Nephron (organoid): ENCODE measurements at regions not wholly inside any gene's neighbourhood (a gene's known extent, or its start where the extent isn't known, plus 50 kb on each side); places are given as distances from the start of the nearest gene placed in this dataset.

Source experiments
- H3K27ac Mint-ChIP-seq, 3 experiments: 2 replicates each; pipeline ENCODE4 v1.8.0; 2020; ENCODE audit warnings: mixed read lengths in 3 of 3, mild to moderate bottlenecking in 2 of 3, moderate library complexity in 1 of 3
- H3K27me3 Mint-ChIP-seq: 2 replicates; pipeline ENCODE4 v1.8.0; 2021; ENCODE audit warnings: low read depth, mild to moderate bottlenecking, moderate library complexity, mixed read lengths
- H3K36me3 Mint-ChIP-seq: 2 replicates; pipeline ENCODE4 v1.8.0; 2020; ENCODE audit warnings: low read depth, mixed read lengths
- H3K4me1 Mint-ChIP-seq: 2 replicates; pipeline ENCODE4 v1.8.0; 2020; ENCODE audit warnings: mixed read lengths
- H3K4me3 Mint-ChIP-seq, 3 experiments: 2 replicates each; pipeline ENCODE4 v1.8.0; 2020; ENCODE audit warnings: mild to moderate bottlenecking in 3 of 3, mixed read lengths in 3 of 3, moderate library complexity in 2 of 3
- H3K9me3 Mint-ChIP-seq: 2 replicates; pipeline ENCODE4 v1.8.0; 2020; ENCODE audit warnings: mixed read lengths
- TF ChIP-seq, protein P1 (sequence below), 3 experiments: fragments of 200-600 bp; sonication (generic); IDR thresholded peaks; one replicate each; pipeline ENCODE4 v1.5.0; 2021; ENCODE audit warnings: antibody characterized with exemption in 3 of 3; ENCODE audit not compliant: unreplicated experiment in 3 of 3

DNA sequence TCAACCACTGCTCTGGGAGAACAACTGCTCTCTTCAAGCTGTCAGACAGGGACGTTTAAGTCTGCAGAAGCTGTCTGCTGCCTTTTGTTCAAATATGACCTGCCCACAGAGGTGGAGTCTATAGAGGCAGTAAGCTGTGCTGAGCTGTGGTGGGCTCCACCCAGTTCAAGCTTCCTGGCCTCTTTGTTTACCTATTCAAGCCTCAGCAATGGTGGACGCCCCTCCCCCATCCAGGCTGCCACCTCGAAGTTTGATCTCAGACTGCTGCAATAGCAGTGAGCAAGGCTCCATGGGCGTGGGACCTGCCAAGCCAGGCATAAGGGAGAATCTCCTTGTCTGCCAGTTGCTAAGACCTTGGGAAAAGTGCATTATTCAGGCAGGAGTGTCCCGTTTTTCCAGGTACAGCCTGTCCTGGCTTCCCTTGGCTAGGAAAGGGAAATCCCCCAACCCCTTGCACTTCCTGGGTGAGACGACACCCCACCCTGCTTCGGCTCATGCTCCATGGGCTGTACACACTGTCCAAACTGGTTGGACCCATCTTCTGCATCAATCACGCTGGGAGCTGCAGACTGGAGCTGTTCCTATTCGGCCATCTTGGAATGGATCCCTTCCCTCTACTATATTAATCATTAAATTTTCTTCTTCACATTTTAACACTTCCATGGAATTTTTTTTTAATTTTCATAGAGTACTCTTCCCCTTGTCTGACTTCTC lies 167.0 kb upstream of the UBE2E2 start:
- Mint-ChIP-seq H3K27ac (no peak overlapping the region), H3K9me3 (peaks cover 27% of the 10 kb centered on the region), H3K4me1 (peaks cover 13% of the 10 kb centered on the region), H3K27me3 (peaks cover 7% of the 10 kb centered on the region), H3K36me3 (no peaks in the 10 kb centered on the region), H3K4me3 (no peak overlapping the region)
- TF ChIP-seq, protein P1, sequence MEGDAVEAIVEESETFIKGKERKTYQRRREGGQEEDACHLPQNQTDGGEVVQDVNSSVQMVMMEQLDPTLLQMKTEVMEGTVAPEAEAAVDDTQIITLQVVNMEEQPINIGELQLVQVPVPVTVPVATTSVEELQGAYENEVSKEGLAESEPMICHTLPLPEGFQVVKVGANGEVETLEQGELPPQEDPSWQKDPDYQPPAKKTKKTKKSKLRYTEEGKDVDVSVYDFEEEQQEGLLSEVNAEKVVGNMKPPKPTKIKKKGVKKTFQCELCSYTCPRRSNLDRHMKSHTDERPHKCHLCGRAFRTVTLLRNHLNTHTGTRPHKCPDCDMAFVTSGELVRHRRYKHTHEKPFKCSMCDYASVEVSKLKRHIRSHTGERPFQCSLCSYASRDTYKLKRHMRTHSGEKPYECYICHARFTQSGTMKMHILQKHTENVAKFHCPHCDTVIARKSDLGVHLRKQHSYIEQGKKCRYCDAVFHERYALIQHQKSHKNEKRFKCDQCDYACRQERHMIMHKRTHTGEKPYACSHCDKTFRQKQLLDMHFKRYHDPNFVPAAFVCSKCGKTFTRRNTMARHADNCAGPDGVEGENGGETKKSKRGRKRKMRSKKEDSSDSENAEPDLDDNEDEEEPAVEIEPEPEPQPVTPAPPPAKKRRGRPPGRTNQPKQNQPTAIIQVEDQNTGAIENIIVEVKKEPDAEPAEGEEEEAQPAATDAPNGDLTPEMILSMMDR (IDR thresholded peaks at IDR 0.05; ENCODE audit: unreplicated experiment in 3 of 3): no peak

DNA sequence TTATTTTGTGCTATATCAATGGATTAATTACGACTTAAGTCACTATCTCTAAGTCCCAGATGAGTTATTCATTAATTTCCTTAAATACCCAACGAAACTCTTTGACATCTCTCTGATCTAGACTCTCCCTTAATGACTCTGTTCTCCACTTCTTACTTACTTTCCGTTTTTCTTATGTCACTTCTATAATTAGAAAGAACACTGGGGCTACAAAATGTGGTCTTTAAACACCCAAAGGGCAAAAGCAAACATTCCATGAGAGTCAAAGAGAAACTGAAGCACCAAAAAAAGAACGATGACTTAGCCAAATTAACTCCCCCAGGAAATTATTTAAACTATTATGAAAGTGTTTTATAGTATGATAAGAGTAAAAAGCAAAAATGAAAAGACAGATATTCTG lies 166.4 kb upstream of the UBE2E2 start:
- peaks cover 13% of the 10 kb centered on the region for H3K4me1 Mint-ChIP-seq
- H3K9me3 Mint-ChIP-seq: peaks cover 22% of the 10 kb centered on the region
- H3K36me3 Mint-ChIP-seq: no peaks in the 10 kb centered on the region
- no peak overlapping the region for H3K4me3 Mint-ChIP-seq
- H3K27ac Mint-ChIP-seq: no peak overlapping the region
- TF ChIP-seq, protein P1 (IDR thresholded peaks at IDR 0.05; ENCODE audit: unreplicated experiment in 3 of 3): no peak
- H3K27me3 Mint-ChIP-seq: peaks cover 7% of the 10 kb centered on the region

- H3K4me3 Mint-ChIP-seq: no peak overlapping the region
- H3K9me3 Mint-ChIP-seq: peaks cover 11% of the 10 kb centered on the region
- H3K27ac Mint-ChIP-seq: no peak overlapping the region
- H3K4me1 Mint-ChIP-seq: peaks cover 13% of the 10 kb centered on the region
- TF ChIP-seq, protein P1 (IDR thresholded peaks at IDR 0.05; ENCODE audit: unreplicated experiment in 3 of 3): no peak
- H3K27me3 Mint-ChIP-seq: peaks cover 5% of the 10 kb centered on the region
- H3K36me3 Mint-ChIP-seq: no peaks in the 10 kb centered on the region
Measured at GRCh38 chr3:23038471-23038870, 164.7 kb upstream of the UBE2E2 start.

DNA sequence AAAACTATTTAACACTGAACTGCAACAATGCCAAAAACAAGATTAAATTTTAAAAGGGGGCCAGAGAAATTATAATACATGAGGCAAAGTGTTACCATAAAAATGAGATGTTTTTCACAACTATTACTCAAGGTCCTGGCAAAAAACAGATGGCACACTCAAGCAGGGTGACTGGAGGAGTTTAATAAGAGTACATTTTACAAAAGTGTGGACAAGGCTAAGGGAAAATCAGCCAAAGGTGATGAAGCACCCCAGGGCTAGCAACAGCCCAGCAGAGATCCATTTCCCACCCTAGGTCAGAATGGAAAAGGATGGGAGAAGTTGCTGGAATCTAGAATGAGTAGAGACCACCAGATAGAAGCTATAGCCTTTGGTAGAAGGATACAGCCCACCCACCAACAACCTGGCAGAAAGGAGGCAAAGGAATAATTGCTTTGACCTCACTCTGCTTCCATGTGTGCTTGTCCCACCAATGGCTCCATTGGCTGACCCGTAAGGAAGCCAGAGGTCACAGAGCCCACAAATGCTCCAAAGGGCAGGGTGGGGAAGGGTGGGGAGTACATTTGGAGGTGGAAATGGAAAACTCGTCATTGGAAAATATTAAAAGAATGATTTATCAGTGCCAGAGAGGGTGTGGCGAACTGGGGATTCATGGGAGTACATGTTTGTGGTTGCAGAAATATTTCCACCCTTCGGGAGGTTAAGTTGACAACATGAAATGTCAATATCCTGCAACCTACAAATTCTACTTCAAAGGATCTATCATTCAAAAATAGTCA lies 161.0 kb upstream of the UBE2E2 start:
- Mint-ChIP-seq H3K4me1 (peaks cover 6% of the 10 kb centered on the region), H3K27me3 (peaks cover 4% of the 10 kb centered on the region), H3K36me3 (peaks cover 5% of the 10 kb centered on the region), H3K27ac (no peak overlapping the region), H3K9me3 (peaks cover 21% of the 10 kb centered on the region), H3K4me3 (no peak overlapping the region)
- TF ChIP-seq, protein P1 (IDR thresholded peaks at IDR 0.05; ENCODE audit: unreplicated experiment in 3 of 3): no peak

GRCh38 chr3:23044463-23044862 lies 158.7 kb upstream of the UBE2E2 start:
- H3K4me1 Mint-ChIP-seq: no peaks in the 10 kb centered on the region
- peaks cover 4% of the 10 kb centered on the region for H3K27me3 Mint-ChIP-seq
- TF ChIP-seq, protein P1 (IDR thresholded peaks at IDR 0.05; ENCODE audit: unreplicated experiment in 3 of 3): no peak
- no peak overlapping the region for H3K4me3 Mint-ChIP-seq
- H3K9me3 Mint-ChIP-seq: peaks cover 36% of the 10 kb centered on the region
- H3K27ac Mint-ChIP-seq: no peak overlapping the region
- H3K36me3 Mint-ChIP-seq: peaks cover 8% of the 10 kb centered on the region
